GM19238 (cell line): ENCODE measurements at regions not wholly inside any gene's neighbourhood (a gene's known extent, or its start where the extent isn't known, plus 50 kb on each side); places are given as distances from the start of the nearest gene placed in this dataset.
"Not testable (repeated sequence)": the region's sequence is repeated elsewhere in the genome, so short reads cannot be mapped to it uniquely, and the experiment has no call there.

ENCODE experiments used
- DNase-seq: peaks from one replicate; pipeline ENCODE4 v3.0.0; 2011; ENCODE audit warnings: low spot score; ENCODE audit not compliant: insufficient read length

DNA sequence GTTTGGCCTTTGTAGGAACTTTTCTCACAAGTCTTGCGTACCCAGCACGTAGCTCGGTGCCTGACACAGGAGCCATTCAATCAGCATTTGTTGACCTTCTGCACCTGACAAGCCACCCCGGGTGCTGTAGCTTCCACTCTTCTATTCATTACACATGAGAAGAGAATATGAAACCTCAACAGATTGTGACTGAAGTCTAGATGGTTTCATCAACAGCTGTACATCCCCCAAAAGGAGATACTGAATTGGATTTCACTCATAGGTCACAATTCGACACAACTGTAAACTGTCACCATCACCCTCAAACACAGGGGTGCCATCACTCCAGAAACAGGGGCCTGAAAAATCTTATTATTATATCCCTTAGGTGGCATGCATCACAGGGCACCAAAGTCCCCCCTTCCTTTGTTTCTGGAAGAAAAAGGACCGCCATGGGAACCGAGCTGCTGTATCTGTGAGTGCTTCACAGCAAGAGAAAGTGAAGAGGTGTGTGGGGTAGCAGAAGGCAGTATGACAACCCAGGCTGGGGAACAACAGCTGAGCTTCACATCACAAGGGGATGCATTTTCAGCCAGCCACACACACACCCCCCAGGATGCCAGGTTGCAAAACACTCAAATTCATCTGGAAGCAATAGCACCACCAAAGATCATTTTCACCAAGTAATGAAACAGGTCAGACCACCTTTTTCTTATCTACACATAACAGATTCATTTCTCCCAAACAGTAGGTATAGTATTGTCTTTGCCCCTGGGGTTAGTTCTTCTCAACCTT lies 225.7 kb downstream of the TOMM20 start:
- no peak for DNase-seq

DNA sequence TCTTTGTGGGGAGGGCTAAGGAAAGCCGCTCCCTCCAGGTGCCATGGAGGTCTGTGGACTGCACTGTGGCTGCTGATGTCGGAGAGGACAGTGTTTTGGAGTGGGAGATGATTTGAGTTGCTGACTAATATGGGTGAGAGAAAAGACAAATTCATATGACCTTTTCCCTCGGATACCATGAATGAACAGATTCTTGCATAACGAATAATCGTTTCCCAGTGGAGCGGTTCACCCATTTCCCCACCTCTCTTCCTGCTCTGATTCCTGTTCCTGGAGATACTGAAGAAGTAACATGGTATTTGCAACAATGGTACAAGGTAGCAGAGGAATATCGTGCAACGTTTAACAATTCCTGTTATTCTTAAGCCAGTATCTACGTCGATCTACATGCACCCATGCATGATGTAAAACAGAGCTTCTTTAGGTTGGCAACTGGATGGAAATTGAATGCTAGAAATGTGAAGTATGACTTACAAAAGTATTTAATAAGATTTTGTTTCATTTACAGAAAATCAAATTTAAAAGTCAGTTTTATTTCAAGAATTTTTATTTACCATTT lies 227.1 kb downstream of the TOMM20 start:
- DNase-seq: no peak

DNA sequence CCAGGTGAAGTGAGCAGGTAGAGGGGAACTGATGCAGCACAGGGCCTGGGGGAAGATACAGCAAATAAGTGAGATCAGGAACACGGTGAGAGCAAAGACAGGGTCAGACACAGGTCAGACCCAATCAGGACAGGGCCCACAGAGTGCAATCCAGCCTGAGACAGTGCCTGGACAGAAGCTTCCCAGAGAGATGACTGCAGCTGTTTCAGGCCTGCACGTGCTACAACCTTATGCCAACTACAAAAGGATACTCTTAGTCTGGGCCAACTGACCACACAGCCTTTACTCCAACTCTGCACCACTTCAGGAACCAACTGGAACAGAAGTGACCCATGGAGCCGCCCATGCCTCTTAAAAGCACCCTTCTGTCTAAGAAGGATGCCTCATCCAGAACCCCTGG lies 228.0 kb downstream of the TOMM20 start:
- DNase-seq: no peak

DNA sequence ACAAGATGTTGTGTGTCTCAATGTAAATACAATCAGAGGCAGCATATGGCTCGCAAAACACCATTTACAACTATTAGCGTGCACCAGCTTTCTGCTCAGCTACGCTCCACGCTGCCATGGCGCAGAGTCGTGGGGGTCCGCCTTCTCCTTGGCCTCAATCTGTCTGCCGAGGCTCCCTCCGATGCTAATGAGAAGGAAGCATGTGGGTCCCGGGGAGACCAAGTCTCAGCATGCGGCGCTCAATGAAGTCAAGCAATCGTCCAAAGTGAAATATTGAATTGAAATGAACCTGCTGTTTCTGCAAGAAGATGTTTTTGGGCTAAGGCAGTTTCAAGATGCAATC lies 228.9 kb downstream of the TOMM20 start:
- DNase-seq: no peak

DNA sequence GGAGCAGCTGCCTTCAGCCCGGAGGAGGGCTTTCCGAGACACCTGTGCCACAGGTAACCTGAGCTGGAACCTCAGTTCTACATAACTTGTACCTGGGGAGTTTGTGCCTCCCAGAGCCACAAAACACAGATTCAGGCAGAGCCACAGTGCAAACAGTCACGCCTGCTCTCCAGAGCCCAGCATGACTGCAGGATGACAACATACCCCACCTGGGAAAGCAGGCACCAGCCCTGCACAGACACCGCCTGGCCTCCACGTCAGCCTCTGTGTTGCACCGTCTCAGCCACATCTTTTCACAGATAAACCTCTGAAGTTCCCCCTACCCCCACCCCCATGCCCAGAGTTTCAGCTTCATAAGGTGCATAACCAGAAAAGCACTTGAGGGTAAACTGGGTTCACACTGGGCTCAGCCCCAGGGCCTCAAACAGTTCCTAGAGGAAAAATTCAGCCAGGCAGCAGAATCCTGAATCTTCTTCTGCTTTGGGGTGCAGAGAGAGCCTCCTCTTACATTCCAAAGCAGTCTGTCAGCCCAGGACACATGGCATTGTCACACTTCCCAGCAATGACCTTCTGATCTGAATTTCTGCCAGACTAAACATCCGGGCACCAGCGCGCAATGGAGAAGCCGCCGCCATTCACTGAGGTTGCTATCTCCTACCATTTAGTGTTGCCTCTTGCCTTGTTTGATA lies 229.5 kb downstream of the TOMM20 start:
- DNase-seq: no peak

DNA sequence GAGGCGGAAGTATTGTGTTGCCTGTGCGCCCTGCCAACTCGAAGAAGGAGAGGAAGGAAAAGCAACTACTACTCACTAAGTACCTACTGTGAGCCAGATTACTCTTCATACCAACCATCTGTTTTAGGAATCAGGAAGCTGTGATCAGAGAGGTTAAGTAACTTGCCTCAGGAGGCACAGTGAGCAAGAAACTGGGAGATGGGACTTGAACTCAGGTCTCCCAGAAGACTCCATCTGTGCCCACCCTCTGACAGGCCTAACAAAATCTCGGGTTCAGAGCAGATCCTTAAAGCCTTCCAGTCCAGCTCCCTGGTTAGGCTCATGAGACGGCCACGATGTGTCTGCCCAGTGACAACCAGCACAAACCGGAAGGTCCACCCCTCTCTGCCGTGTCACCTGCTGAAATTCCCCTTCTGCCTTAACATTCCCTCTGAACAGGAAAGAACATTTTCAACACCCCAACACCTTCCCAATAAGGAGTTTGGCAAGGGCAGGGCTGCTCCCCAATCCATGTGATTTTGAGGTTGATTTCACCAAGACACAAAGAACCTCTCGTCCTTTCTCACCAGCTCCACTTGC lies 230.1 kb downstream of the TOMM20 start:
- DNase-seq: no peak

DNA sequence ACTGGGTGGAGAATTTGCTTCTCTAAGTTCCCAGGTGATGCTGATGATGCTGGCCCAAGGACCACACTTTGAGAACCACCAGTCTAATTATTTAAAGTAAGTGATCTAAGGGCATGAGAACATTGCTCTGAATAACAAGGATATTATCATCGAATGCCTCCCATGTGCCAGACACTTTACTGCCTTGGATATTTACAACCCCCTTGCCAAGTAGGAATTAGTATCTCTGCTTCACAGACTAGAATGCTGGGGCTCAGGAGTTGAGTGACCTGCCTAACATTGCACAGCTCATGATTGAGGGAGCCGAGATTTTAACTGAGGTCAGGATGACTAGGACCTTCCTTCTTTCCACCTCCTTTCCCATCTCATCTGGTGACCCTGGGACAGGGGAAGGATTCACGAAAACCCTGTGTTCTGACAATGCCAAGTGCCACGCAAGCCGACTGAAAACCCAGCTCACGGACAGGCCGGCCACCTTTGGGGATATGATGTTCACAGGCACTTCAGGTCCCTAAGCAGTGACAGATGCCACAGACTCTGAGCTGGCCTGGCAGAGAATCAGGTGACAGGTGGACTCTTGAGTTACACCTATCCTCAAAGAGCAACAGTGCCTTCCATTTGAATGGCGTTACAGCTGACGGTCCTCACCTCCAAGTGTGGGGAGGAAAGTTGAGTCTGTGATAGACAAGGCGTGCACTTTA lies 230.7 kb downstream of the TOMM20 start:
- no peak for DNase-seq

DNA sequence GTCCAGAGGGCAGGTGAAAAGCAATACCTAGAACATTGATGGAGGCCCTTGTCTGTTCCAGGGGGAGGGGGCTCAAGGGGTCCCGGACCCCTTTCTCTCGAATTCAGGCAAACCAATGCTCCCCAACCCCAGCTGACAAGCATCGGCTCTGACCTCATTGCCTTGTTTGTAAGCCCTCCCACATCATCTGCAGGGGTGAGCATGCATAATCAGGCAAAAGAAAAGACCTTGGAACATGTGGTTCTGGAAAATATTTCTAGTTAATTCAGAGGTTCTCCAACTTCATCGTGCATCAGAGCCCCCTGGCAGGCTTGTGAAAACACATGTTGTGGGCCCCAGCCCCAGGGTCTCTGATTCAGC lies 231.3 kb downstream of the TOMM20 start:
- no peak for DNase-seq

DNA sequence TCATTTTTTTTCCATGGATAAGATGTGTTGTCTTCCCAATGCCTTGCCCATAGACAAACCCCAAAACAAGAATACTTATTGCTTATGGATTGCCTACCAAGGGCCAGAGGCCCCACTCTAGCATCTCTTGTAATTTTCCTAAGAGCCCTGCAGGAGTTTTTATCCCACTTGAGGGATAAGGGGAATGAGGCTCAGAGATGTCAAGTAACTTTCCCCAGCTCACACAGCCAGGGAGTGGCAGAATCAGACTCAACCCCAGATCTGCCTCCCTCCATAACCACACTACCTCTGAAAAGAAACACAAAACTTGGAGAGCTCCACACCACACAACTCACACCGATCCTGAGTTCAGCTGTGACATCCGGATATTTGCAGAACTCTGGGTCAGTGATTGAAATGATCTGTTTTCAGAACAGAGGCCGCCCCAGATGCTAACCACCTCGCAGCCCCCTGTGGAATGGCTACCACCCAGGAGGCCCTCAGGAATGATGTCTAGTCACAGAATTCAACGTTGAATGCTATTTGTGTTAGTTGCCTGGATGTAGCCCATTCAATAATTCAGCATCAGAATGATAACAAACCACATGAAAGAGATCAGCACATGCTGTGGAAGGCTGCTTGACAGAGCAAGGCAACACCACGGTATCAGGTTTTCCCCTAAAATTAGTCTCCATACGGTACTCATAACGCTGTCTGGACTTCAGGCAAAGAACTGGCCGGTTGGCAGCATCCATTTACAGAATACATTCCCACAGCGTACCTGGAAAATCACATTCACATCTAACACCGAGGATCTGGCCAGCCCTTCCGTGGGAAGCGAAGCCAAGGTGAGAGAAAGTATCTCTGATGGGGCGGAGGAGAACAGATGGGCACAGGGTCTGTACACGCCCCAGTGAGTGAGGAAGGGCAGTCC lies 231.9 kb downstream of the TOMM20 start:
- DNase-seq: no peak

DNA sequence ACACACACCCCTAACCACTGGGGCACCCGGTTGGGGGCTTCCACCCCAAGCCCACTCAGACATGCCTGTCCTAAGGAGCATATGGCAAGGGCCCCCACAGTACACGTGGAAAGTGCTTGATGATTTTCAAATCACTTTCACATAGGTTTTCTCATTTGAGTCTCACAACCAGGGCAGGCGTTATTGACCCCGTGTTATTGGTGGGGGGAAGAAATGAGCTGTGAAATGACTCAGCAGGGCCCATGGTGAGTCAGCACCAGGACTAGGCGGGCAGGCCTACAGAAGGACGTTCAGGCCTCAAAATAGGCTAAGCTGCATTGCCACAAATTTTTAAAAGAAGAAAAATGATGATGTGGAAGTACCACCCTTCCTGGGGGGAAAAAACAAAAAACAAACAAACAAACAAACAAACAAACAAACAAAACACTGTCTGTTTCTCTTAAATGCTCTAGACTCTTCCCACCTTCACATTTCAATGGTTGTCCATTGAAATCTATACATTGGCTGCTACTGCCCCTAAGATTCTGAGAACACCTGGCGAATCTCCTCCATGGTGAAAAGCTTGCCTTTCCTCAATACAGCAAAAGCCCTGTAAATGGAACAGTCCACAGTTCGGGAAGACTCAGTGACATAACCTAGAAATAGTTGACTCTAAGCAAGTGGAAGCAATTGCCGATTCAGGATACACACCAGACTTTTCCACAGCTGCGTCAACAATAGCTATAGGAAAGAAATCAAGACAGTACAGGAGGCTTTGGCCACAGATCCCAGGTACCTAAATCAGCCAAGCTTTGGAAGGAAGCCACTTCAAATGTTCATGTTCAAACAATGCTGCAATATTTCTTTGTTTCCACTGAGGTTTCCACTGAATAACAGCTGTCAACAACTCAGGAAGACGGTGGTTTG lies 234.7 kb downstream of the TOMM20 start:
- no peak for DNase-seq

DNA sequence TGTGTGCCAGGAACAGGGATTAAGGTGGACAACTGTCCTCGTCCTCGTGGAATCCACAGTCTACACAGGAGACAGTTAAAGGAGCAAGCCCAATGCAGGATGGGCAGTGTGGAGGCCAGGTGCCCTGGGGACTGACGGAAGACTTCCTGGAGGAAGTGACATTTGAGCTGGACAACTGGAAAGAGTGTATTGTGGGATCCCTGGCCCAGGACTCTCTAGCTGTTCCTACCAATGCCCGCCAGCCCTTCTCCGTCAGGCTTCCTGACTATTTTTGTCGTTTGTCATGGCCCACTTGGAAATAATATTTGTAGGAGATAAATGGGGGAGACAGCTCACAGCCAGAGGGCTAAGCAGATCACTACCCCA lies 235.3 kb downstream of the TOMM20 start:
- no peak for DNase-seq

DNA sequence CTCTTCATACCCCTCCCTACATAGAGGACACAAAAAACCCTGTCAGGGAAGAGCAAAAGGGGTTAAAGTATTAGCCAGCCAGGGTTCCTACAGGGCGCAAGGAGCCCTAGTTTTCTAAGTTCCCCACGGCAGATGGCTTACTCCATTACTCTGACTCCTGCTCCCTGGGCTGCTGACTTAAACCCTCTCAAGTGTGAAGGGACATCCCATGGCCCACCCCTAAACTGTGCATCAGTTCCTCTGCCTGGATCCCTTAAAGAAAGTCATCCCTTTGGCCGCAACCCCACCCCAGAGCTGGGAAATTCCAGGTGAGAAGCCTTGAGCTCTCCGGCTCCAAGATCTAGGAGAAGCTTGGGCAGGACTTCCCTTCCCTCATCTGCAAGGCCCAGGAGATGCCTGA lies 236.0 kb downstream of the TOMM20 start:
- DNase-seq: no peak

DNA sequence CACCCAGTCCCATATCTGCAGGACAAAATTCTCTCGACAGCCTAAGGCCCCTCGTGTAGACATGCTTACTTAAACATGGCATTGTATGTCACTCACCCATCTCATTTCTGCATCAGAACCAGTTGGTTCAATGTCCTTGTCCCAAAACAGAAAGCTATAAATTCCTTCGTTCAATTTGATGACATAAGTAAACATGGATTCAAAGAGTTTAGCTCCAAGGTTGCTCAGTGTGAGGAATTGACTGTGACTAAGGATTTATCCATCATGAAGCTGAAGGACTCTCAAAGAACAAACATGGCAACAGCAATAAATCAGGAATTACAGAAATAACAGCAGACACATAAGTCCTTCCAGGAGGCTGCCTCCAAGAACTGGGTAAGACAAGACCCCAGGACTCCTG lies 237.2 kb downstream of the TOMM20 start:
- DNase-seq: no peak

DNA sequence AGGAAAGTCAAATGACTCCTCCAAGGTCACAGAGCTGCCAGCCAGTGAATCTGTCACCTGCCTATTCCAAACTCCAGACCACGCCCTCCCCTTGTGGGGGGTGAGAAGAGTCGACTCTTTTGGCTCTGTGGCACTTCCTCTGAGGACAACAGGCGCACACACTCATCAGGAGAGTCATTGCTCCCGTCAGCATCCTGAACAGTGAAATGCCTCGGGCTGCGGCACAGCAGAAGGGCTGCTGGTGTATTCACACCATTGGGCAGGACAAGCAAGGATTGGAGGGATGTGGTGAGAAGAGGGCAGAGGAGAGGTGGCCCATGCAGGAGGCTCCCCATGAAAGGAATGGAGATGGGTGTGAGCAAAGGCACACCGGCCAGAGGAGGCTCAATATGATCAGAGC lies 239.0 kb downstream of the TOMM20 start:
- no peak for DNase-seq

DNA sequence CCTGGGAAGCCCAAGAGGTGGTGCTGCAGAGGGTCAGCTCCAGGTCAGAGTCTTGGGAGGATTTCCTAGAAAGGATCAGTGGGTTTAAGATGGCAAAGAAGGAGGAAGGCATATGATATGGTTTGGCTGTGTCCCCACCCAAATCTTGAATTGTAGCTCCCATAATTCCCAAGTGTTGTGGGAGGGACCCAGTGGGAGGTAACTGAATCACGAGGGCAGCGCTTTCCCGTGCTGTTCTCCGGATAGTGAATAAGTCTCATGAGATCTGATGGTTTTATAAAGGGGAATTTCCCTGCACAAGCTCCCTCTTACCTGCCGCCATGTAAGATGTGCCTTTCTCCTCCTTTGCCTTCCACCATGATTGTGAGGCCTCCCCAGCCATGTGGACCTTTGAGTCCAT lies 240.4 kb downstream of the TOMM20 start:
- not testable (repeated sequence) for DNase-seq

DNA sequence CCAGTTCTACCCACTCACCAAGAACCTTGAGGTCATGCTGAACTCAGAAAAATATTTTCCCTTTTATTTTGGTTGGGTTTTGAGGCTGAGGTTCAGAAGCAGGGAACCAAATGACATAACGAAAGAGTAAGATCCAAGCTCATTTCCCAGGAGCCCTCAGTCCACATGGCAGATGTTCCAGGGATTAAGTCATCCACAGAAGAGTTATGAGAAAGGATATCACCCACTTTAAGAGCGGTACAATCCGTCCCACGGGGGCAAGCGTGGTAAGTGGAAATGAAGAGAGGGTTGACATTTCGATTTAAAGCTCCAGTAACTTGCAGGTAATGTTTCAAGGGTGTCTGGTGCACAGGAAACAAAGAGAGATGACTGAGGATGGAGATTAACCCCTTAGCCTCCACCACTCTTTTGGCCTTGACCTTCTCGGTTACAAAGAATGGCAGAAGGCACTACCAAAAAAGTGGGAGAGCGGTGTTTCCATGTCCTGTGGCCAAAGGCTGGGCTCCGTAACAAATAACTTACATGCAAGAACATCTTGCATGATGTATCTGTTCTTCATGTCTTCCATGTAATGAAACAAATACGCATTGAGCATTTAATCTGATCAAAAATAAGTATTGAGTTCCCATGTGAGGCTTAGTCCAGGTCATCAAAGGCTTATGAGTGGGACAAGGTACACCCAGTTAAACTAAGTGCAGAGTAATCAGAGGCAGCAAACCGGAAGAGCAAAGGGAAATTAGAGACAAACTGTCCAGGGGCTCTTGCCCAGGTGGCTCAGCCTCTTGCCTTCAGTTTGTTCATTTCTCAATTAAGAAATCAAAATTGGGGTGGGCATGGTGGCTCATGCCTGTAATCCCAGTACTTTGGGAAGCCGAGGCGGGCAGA lies 241.4 kb downstream of the TOMM20 start:
- DNase-seq: no peak

DNA sequence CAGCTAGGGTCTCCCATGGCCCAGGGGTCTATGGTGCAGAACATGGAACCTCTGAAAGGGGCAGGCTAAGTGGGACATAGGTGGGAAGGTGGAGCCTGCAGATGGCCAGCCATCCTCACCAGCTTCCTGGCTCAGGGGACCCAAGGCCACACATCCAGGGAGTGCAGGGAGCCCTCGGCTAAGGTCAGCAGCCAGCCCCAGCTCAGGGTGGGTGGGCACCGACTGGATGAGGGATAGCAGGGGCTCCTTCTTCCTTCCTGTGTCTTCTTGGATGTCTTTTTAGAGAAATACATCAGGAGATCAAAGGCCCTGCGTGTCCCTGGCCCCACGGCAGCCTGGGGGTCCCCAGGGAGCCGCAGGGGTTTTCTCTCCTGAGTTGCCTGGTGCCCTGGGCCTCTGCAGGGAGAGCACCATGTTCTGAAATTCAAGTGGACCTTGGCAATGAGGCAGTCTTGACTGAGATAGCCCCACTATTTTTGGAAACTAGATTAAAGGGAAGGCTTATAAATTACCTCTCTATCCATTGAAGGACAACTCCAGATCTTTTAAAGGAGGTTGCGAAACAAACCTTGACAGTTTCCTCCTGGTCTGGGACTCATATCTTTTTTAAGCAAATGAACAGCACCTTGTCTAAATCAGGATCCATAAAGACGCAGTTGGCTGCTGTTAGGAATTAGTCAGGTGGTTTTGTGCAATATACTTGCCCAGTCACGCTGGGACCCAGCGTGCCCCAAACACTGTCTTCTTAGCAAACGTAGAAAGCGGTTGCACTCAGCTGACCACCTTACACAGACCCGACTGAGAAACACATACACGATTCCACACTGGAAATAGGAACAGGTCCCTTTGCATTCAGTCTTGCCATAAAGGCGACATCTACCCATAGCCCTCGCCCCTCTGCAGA lies 242.3 kb downstream of the TOMM20 start:
- DNase-seq: no peak

DNA sequence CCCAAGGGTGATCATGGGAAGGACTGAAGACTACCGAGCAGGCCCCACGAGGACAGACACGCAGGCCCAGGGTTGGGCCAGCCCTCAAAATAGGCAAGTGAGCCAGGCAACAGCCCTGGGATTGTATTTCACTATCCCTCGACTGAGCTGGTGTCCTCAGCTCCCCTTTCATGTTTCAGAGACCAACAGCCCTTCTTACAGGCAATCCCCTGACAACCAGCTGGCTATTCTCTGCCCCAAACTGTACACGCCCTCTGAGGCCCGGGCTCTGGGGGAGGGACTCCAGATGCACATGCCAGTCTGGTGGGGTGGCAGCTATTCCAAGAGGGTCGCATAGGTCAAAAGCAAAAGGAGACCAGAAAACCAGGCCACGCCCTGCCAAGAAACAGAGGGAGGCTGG lies 243.0 kb downstream of the TOMM20 start:
- no peak for DNase-seq
